Hepatocyte (in vitro differentiated cells): ENCODE measurements at regions not wholly inside any gene's neighbourhood (a gene's known extent, or its start where the extent isn't known, plus 50 kb on each side); places are given as distances from the start of the nearest gene placed in this dataset.

Experiments
- CTCF ChIP-seq: fragments of 200-600 bp; sonication (generic); IDR thresholded peaks from 2 replicates; pipeline ENCODE4 v1.5.1; 2016; ENCODE audit warnings: antibody characterized with exemption, mild to moderate bottlenecking; ENCODE audit not compliant: poor library complexity
- EZH2 ChIP-seq: fragments of 200-600 bp; sonication (generic); IDR thresholded peaks from 2 replicates; pipeline ENCODE4 v1.6.1; 2016; ENCODE audit warnings: antibody characterized with exemption, mild to moderate bottlenecking, borderline replicate concordance

DNA sequence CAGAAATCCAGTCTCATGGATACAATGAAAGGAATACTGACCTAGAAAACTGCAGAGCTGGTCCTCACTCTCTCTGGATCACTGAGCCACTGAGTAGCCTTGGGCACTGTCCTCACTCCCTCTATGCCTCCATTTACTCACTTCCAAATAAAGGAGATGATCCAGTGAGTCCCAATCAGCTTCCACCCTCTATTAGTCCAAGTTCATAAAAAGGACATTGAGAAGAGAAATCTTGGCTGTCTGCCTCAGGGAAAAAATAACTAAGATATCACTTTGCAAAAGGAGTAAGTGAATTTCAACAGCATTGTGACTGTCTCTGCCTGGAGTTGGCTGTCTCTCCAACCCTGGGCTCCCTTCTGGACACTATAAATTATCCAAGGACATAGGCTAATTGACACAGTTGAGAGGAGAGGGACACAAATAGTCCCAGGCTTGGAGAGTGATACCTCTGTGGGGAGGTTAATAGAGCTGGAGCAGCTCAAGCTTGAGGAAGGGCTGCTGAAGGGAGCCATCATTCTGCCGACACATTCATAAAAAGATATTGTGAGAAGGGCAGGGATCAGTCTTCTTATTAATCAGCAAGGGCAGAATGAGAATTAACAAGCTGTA is 572.3 kb downstream of the RAB28 start:
- TF ChIP-seq CTCF (no peak), EZH2 (no peak)
